GM06990 (cell line): ENCODE measurements at regions not wholly inside any gene's neighbourhood (a gene's known extent, or its start where the extent isn't known, plus 50 kb on each side); places are given as distances from the start of the nearest gene placed in this dataset.

Experiments
- DNase-seq: peaks from one replicate; pipeline ENCODE4 v3.0.0-alpha.2; 2011; ENCODE audit not compliant: insufficient read length; ENCODE audit errors: extremely low read depth
- H3K27me3 ChIP-seq: replicated peaks from 2 replicates; pipeline ENCODE4 v1.6.0; 2011; ENCODE audit warnings: low read length; ENCODE audit not compliant: control insufficient read depth, insufficient read depth
- H3K36me3 ChIP-seq: 2 replicates; pipeline ENCODE4 v1.5.1; 2011; ENCODE audit warnings: low read length; ENCODE audit not compliant: control insufficient read depth, insufficient read depth
- H3K4me3 ChIP-seq: replicated peaks from 2 replicates; pipeline ENCODE4 v1.5.1; 2011; ENCODE audit warnings: low read depth, mild to moderate bottlenecking, control low read depth, low read length
- TF ChIP-seq, protein P1 (sequence below): IDR thresholded peaks from 2 replicates; pipeline ENCODE4 v1.5.1; 2011; ENCODE audit warnings: low read length, control low read depth, mild to moderate bottlenecking, inconsistent platforms; ENCODE audit not compliant: insufficient read depth, poor library complexity, severe bottlenecking

DNA sequence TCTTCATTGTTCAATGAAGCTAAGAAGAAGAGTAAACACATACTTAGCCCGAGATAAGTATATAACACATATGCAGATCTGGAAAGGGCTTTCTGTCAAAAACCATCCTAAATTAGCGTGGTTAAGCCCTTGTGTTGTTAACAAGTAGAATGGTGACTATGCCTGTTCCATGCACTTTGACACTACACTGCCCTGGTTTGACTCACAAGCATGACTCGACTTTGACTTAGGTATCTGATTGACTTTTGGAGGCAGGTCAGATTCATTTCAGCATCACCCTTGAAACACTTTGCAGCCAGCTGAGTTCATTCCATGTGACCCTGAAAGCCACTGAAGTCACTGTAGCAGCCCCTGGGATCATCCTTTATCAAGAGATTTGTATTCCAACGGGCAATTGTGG is 239.8 kb downstream of the TBX18 start:
- TF ChIP-seq, protein P1, sequence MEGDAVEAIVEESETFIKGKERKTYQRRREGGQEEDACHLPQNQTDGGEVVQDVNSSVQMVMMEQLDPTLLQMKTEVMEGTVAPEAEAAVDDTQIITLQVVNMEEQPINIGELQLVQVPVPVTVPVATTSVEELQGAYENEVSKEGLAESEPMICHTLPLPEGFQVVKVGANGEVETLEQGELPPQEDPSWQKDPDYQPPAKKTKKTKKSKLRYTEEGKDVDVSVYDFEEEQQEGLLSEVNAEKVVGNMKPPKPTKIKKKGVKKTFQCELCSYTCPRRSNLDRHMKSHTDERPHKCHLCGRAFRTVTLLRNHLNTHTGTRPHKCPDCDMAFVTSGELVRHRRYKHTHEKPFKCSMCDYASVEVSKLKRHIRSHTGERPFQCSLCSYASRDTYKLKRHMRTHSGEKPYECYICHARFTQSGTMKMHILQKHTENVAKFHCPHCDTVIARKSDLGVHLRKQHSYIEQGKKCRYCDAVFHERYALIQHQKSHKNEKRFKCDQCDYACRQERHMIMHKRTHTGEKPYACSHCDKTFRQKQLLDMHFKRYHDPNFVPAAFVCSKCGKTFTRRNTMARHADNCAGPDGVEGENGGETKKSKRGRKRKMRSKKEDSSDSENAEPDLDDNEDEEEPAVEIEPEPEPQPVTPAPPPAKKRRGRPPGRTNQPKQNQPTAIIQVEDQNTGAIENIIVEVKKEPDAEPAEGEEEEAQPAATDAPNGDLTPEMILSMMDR: no peak
- DNase-seq: no peak
- H3K36me3 ChIP-seq: no peaks in the 10 kb centered on the region
- H3K4me3 ChIP-seq: no peak overlapping the region
- H3K27me3 ChIP-seq: no peaks in the 10 kb centered on the region

DNA sequence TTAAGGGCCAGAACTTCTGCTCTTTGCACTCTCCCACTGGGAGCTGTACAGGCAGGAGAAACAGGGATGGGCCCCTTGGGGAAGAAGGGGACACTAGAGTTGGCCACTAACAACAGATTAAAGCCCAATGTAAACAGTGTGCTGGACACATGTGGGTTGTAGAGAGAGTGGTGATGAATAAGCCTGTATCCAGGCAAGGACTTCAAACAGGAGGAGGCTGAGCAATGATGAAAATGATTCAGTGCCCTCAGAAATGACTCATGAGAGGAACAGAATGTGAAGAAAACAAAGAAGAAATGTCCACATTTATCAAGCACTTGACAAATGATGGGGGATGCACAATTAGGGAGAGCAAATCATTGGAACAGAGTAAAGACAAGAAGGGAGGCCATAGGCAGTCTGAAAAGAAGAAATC is 242.3 kb downstream of the TBX18 start:
- no peak for DNase-seq
- Histone ChIP-seq H3K36me3 (no peaks in the 10 kb centered on the region), H3K27me3 (no peaks in the 10 kb centered on the region), H3K4me3 (no peak overlapping the region)
- TF ChIP-seq, protein P1: no peak

DNA sequence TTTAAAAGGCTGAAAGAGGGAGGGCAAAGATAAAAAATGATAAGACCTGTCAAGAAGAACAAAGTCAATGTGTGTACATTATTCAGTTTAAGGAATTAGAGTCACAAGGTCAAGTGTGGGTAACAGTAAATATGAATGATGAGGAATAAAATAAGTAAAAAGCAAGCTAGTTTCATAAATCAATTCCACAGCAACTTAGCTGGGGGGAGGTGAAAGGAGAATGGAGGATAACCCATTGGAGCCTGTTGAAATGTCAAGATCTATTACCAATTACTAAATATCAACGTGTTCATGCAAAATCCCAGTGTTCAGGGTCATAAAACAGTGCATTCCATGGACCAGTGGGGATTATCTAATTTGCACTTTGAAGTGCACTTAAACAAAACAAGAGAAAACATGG is 242.9 kb downstream of the TBX18 start:
- TF ChIP-seq, protein P1: no peak
- H3K27me3 ChIP-seq: no peaks in the 10 kb centered on the region
- H3K4me3 ChIP-seq: no peak overlapping the region
- DNase-seq: no peak
- H3K36me3 ChIP-seq: no peaks in the 10 kb centered on the region

DNA sequence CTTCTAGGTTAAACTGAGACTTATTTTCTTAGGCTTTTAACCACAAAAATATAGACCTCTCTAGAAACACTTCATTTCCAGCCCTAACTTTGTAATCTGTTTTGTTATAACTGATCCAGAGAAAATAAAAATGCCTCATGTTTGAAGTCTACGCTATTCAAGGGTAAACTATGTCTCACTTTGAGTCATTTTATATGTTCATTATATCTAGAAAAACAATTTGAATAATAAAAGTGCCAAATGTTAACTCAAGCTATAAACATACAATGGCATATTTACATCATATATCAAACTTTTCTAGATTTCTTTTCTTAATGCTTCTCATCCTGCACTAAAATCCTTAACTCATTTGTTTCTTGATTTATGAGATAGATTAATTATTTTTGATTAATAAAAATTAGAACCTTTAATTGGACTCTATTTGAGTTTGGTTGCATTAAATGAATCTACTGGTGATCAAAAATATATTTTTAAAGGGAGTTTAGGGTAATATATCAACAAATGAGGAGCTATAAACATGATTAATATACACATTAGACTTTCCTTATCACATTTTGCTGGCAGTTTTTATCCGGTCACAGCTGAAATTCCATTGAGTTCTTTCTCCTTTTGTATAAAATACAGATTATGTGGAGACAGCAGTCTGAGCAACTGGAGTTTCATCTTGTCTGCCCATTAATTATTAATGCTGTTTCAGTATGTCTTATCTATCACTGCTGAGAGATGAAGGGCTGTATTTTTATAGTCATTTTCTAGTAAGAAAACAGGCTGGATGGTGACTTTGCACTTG is 246.5 kb downstream of the TBX18 start:
- H3K4me3 ChIP-seq: no peak overlapping the region
- TF ChIP-seq, protein P1: no peak
- no peaks in the 10 kb centered on the region for H3K36me3 ChIP-seq
- DNase-seq: no peak
- H3K27me3 ChIP-seq: no peaks in the 10 kb centered on the region

DNA sequence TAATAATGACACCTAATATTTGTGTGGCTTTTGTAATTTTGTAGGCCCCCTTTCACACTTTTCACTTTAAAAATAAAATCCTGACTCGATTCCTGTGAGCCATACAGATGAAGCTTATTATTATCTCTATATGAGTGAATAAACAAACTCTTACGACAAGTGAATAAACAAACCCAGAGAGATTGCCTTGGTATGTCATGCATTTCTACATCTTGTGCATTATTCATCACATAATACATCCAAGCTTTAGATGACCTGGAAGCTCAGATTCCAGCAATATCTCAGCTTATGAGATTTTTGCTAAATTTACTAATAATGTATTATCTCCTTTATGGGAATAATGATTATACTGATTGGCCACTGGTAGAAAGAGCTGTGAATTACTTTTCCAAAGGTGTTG is 248.2 kb downstream of the TBX18 start:
- Histone ChIP-seq H3K4me3 (no peak overlapping the region), H3K36me3 (no peaks in the 10 kb centered on the region), H3K27me3 (no peaks in the 10 kb centered on the region)
- TF ChIP-seq, protein P1: no peak
- no peak for DNase-seq

DNA sequence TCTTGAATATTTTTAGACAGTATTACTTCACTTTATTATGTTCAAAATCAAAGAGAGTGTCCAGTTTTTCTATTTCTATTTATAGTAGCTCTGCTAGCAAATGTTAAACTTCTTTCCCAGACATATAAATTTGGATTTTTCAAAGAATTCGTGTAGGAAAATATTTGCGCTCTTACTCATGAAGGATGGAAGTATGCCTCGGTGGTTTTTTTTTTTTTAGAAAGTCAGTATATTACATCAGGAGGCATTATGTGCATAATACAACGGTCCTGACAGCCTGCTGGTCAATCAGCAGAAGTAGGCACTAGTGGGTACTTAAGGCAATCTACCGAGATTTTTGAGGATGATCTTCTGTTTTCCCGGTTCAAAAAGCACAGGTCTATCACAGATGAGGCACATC is 249.3 kb downstream of the TBX18 start:
- TF ChIP-seq, protein P1: no peak
- Histone ChIP-seq H3K27me3 (no peaks in the 10 kb centered on the region), H3K36me3 (no peaks in the 10 kb centered on the region), H3K4me3 (no peak overlapping the region)
- DNase-seq: no peak
